ENCODE measurements at regions not wholly inside any gene's neighbourhood (a gene's known extent, or its start where the extent isn't known, plus 50 kb on each side); places are given as distances from the start of the nearest gene placed in this dataset.

GRCh38 chr9:31336386-31336785 is 1048.1 kb upstream of the ACO1 start:
- H3K9me3 Mint-ChIP-seq = no peaks in the 10 kb centered on the region
- Histone ChIP-seq H3K4ac (ENCODE audit: low read depth, low read length) (no peak overlapping the region), H3K9me3 (ENCODE audit: control insufficient read depth, low read depth, low read length) (no peaks in the 10 kb centered on the region), H3K23me2 (ENCODE audit: insufficient read length, low read depth, low read length, poor library complexity, severe bottlenecking) (no peaks in the 10 kb centered on the region), H3K4me1 (ENCODE audit: insufficient read depth, low read length) (no peaks in the 10 kb centered on the region), H2AK5ac (ENCODE audit: insufficient read length, low read length) (no peak overlapping the region), H3K4me2 (ENCODE audit: insufficient read depth, insufficient read length, low read length) (no peak overlapping the region), H3K27me3 (ENCODE audit: insufficient read depth, low read length) (no peaks in the 10 kb centered on the region), H3K23ac (ENCODE audit: insufficient read length, low read depth, low read length) (no peak overlapping the region), H2AFZ (ENCODE audit: low read length) (no peak overlapping the region), H4K5ac (ENCODE audit: insufficient read length, low read depth, low read length) (no peak overlapping the region), H4K20me1 (ENCODE audit: control insufficient read depth, insufficient read depth, insufficient read length) (no peaks in the 10 kb centered on the region), H3K79me1 (ENCODE audit: insufficient read depth, low read depth, low read length, poor library complexity, severe bottlenecking) (no peaks in the 10 kb centered on the region), H3K9ac (ENCODE audit: extremely low read depth, insufficient read length, low read length) (no peak overlapping the region), H3K18ac (ENCODE audit: insufficient read length, low read depth, low read length) (no peak overlapping the region), H3K14ac (ENCODE audit: insufficient read depth, low read length) (no peak overlapping the region), H3K27ac (ENCODE audit: insufficient read length, low read depth, low read length) (no peak overlapping the region), H2BK15ac (ENCODE audit: low read depth, low read length) (no peak overlapping the region), H4K91ac (ENCODE audit: insufficient read length, low read depth, low read length) (no peak overlapping the region), H3K79me2 (ENCODE audit: insufficient read depth, low read length) (no peaks in the 10 kb centered on the region), H2BK5ac (ENCODE audit: insufficient read length, low read length) (no peak overlapping the region), H2BK20ac (ENCODE audit: low read depth, low read length, poor library complexity, severe bottlenecking) (no peak overlapping the region), H4K8ac (replicated peaks; ENCODE audit: insufficient read length, low read depth, low read length) (no peak overlapping the region), H2BK12ac (ENCODE audit: insufficient read length, low read depth, low read length) (no peak overlapping the region), H2BK120ac (ENCODE audit: low read depth, low read length, poor library complexity, severe bottlenecking) (no peak overlapping the region), H3K56ac (ENCODE audit: insufficient read length, low read depth, low read length) (no peak overlapping the region), H3T11ph (ENCODE audit: low read length) (no peak overlapping the region)
- WGBS (ENCODE audit: extremely low coverage, insufficient read length, low lambda C conversion rate) = no CpG with 5 or more reads among the region's 1 CpG
- DNase-seq = no peak
- no peak overlapping the region for H3K4me3 Mint-ChIP-seq
- peaks cover 0 to 3% (median 0%) of the 10 kb centered on the region in 3 experiments; a peak in 2 of 7 replicates for H3K36me3 Mint-ChIP-seq (ENCODE audit: insufficient read depth in 1 of 3, low read depth in 3 of 3)
- H3K27ac Mint-ChIP-seq = no peak overlapping the region
- no peaks in the 10 kb centered on the region for H3K4me1 Mint-ChIP-seq
- TF ChIP-seq CTCF (conservative IDR thresholded peaks at IDR 0.05) = no peak
- no peaks in the 10 kb centered on the region for H3K27me3 Mint-ChIP-seq (ENCODE audit: low read depth)

All from H9 (cell line).